ENCODE measurements at regions not wholly inside any gene's neighbourhood (a gene's known extent, or its start where the extent isn't known, plus 50 kb on each side); places are given as distances from the start of the nearest gene placed in this dataset.
A peak's percentile ranks its signal among the peaks of the same experiment; 100 is the strongest.
"Not testable (repeated sequence)": the region's sequence is repeated elsewhere in the genome, so short reads cannot be mapped to it uniquely, and the experiment has no call there.

GRCh38 chr3:159390656-159391212 is 588.9 kb downstream of the MFSD1 start:
- TF ChIP-seq, protein P1, sequence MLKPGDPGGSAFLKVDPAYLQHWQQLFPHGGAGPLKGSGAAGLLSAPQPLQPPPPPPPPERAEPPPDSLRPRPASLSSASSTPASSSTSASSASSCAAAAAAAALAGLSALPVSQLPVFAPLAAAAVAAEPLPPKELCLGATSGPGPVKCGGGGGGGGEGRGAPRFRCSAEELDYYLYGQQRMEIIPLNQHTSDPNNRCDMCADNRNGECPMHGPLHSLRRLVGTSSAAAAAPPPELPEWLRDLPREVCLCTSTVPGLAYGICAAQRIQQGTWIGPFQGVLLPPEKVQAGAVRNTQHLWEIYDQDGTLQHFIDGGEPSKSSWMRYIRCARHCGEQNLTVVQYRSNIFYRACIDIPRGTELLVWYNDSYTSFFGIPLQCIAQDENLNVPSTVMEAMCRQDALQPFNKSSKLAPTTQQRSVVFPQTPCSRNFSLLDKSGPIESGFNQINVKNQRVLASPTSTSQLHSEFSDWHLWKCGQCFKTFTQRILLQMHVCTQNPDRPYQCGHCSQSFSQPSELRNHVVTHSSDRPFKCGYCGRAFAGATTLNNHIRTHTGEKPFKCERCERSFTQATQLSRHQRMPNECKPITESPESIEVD (tag by site-specific recombination; IDR thresholded peaks at IDR 0.05) = peak; percentile 65
- peak; percentile 38; the same call in 1 of the 2 replicates for TF ChIP-seq FEZF1 (tag by site-specific recombination; IDR thresholded peaks at IDR 0.05)
- TF ChIP-seq ZNF530 (tag by site-specific recombination; IDR thresholded peaks at IDR 0.05; ENCODE audit: low read depth) = no peak
- no peaks in the 10 kb centered on the region for H3K36me3 ChIP-seq (ENCODE audit: control insufficient read depth in 2 of 2, insufficient read depth in 1 of 2, low read length in 2 of 2)
- H3K27ac ChIP-seq (ENCODE audit: extremely low read depth, low read depth, low read length) = no peak overlapping the region
- no peaks in the 10 kb centered on the region for H3K9me3 ChIP-seq (ENCODE audit: control insufficient read depth, insufficient read depth, low read depth, low read length)
- POLR2A ChIA-PET = no interaction called here
- H3K4me1 ChIP-seq (ENCODE audit: control insufficient read depth, insufficient read depth, low read length) = peaks cover 2% of the 10 kb centered on the region; the same call in 1 of the 2 replicates
- H3K4me3 ChIP-seq (ENCODE audit: low read depth, low read length) = no peak overlapping the region
- CTCF ChIA-PET = interaction anchor here (0.6 kb wide), 1 partner anchor 449 kb away, joined by 3 read pairs; the partner anchor contains the start of gene SCHIP1

GRCh38 chr3:159397683-159398082 is 591.0 kb upstream of the IL12A start:
- H3K4me3 ChIP-seq (ENCODE audit: low read depth, low read length); H3K9me3 ChIP-seq (ENCODE audit: control insufficient read depth, insufficient read depth, low read depth, low read length); H3K27ac ChIP-seq (ENCODE audit: extremely low read depth, low read depth, low read length); POLR2A ChIA-PET; H3K4me1 ChIP-seq (ENCODE audit: control insufficient read depth, insufficient read depth, low read length); H3K36me3 ChIP-seq (ENCODE audit: control insufficient read depth in 2 of 2, insufficient read depth in 1 of 2, low read length in 2 of 2); CTCF ChIA-PET: not testable (repeated sequence)

GRCh38 chr3:159401069-159401468 is 587.6 kb upstream of the IL12A start:
- Histone ChIP-seq H3K27ac (ENCODE audit: extremely low read depth, low read depth, low read length) (no peak overlapping the region), H3K9me3 (ENCODE audit: control insufficient read depth, insufficient read depth, low read depth, low read length) (no peaks in the 10 kb centered on the region), H3K4me1 (ENCODE audit: control insufficient read depth, insufficient read depth, low read length) (no peaks in the 10 kb centered on the region), H3K36me3 (ENCODE audit: control insufficient read depth in 2 of 2, insufficient read depth in 1 of 2, low read length in 2 of 2) (no peaks in the 10 kb centered on the region), H3K4me3 (ENCODE audit: low read depth, low read length) (no peak overlapping the region)
- POLR2A ChIA-PET = no interaction called here
- CTCF ChIA-PET = interaction anchor here (0.7 kb wide), 1 partner anchor 60 kb away, joined by 3 read pairs; no protein-coding TSS in a partner anchor
- TF ChIP-seq ZNF19 (tag by site-specific recombination; IDR thresholded peaks at IDR 0.05; ENCODE audit: low read depth) (no peak), ZNF211 (tag by site-specific recombination; IDR thresholded peaks at IDR 0.05; ENCODE audit: low read depth) (no peak), YY1 (tag by site-specific recombination; IDR thresholded peaks at IDR 0.05) (no peak), ZNF16 (tag by site-specific recombination; IDR thresholded peaks at IDR 0.05; ENCODE audit: low read depth) (no peak), ZBTB7A (tag by site-specific recombination; IDR thresholded peaks at IDR 0.05; ENCODE audit: low read depth) (no peak), GLIS1 (tag by site-specific recombination; IDR thresholded peaks at IDR 0.05) (no peak), ZNF2 (tag by site-specific recombination; IDR thresholded peaks at IDR 0.05) (no peak), ZNF48 (tag by site-specific recombination; IDR thresholded peaks at IDR 0.05) (no peak), ZSCAN30 (tag by site-specific recombination; IDR thresholded peaks at IDR 0.05) (no peak), ZNF549 (tag by site-specific recombination; IDR thresholded peaks at IDR 0.05) (no peak), ZNF335 (tag by site-specific recombination; conservative IDR thresholded peaks at IDR 0.05) (no peak)
- TF ChIP-seq, protein P2, sequence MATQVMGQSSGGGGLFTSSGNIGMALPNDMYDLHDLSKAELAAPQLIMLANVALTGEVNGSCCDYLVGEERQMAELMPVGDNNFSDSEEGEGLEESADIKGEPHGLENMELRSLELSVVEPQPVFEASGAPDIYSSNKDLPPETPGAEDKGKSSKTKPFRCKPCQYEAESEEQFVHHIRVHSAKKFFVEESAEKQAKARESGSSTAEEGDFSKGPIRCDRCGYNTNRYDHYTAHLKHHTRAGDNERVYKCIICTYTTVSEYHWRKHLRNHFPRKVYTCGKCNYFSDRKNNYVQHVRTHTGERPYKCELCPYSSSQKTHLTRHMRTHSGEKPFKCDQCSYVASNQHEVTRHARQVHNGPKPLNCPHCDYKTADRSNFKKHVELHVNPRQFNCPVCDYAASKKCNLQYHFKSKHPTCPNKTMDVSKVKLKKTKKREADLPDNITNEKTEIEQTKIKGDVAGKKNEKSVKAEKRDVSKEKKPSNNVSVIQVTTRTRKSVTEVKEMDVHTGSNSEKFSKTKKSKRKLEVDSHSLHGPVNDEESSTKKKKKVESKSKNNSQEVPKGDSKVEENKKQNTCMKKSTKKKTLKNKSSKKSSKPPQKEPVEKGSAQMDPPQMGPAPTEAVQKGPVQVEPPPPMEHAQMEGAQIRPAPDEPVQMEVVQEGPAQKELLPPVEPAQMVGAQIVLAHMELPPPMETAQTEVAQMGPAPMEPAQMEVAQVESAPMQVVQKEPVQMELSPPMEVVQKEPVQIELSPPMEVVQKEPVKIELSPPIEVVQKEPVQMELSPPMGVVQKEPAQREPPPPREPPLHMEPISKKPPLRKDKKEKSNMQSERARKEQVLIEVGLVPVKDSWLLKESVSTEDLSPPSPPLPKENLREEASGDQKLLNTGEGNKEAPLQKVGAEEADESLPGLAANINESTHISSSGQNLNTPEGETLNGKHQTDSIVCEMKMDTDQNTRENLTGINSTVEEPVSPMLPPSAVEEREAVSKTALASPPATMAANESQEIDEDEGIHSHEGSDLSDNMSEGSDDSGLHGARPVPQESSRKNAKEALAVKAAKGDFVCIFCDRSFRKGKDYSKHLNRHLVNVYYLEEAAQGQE (tag by site-specific recombination; IDR thresholded peaks at IDR 0.05) = no peak

All from HEK293 (cell line).